ENCODE measurements at regions not wholly inside any gene's neighbourhood (a gene's known extent, or its start where the extent isn't known, plus 50 kb on each side); places are given as distances from the start of the nearest gene placed in this dataset.
"Not testable (repeated sequence)": the region's sequence is repeated elsewhere in the genome, so short reads cannot be mapped to it uniquely, and the experiment has no call there.

- H3K9ac ChIP-seq; H3K4me3 ChIP-seq (ENCODE audit: low read depth in 2 of 2, low read length in 1 of 2); POLR2A ChIA-PET; H4K20me1 ChIP-seq (ENCODE audit: insufficient read depth); H2AFZ ChIP-seq (ENCODE audit: low read depth); H3K9me3 ChIP-seq; CTCF ChIA-PET; H3K4me1 ChIP-seq (ENCODE audit: control insufficient read depth in 1 of 2, insufficient read depth in 2 of 2, low read depth in 1 of 2, low read length in 1 of 2); H3F3A ChIP-seq (replicated peaks; ENCODE audit: insufficient read depth); H3K9me2 ChIP-seq; H3K79me2 ChIP-seq (ENCODE audit: insufficient read depth); H3K27ac ChIP-seq (ENCODE audit: low read depth in 2 of 2, low read length in 1 of 2); H3K36me3 ChIP-seq (replicated peaks in 1 of 2; ENCODE audit: control insufficient read depth in 1 of 2, insufficient read depth in 2 of 2, low read length in 1 of 2); DNase-seq; H3K4me2 ChIP-seq; H3K27me3 ChIP-seq (ENCODE audit: insufficient read depth): not testable (repeated sequence)
- WGBS (ENCODE audit: low lambda C conversion rate): 25% methylated on average over 8 of the region's 8 CpGs
These were observed 106.1 kb downstream of the CHD1L start for GRCh38 chr1:147348592-147348991.

GRCh38 chr1:147349533-147349932, 107.0 kb downstream of the CHD1L start:
- 5% methylated on average over 1 of the region's 1 CpG for WGBS (ENCODE audit: low lambda C conversion rate)
- Histone ChIP-seq H3K4me3 (ENCODE audit: low read depth in 2 of 2, low read length in 1 of 2) (no peak overlapping the region), H3K9me3 (no peaks in the 10 kb centered on the region), H3F3A (replicated peaks; ENCODE audit: insufficient read depth) (no peaks in the 10 kb centered on the region), H3K9me2 (no peaks in the 10 kb centered on the region), H2AFZ (ENCODE audit: low read depth) (no peak overlapping the region), H3K9ac (no peak overlapping the region), H3K4me2 (no peak overlapping the region), H3K27ac (ENCODE audit: low read depth in 2 of 2, low read length in 1 of 2) (no peak overlapping the region), H3K36me3 (replicated peaks in 1 of 2; ENCODE audit: control insufficient read depth in 1 of 2, insufficient read depth in 2 of 2, low read length in 1 of 2) (no peaks in the 10 kb centered on the region), H4K20me1 (ENCODE audit: insufficient read depth) (no peaks in the 10 kb centered on the region), H3K27me3 (ENCODE audit: insufficient read depth) (no peaks in the 10 kb centered on the region; the same call in 1 of the 2 replicates), H3K4me1 (ENCODE audit: control insufficient read depth in 1 of 2, insufficient read depth in 2 of 2, low read depth in 1 of 2, low read length in 1 of 2) (no peaks in the 10 kb centered on the region), H3K79me2 (ENCODE audit: insufficient read depth) (no peaks in the 10 kb centered on the region)
- CTCF ChIA-PET: no interaction called here
- TF ChIP-seq IRF3 (IDR thresholded peaks at IDR 0.05; ENCODE audit: low read depth, low read length) (no peak), RAD21 (IDR thresholded peaks at IDR 0.05; ENCODE audit: low read length) (no peak), TCF12 (IDR thresholded peaks at IDR 0.05) (no peak), MEF2A (IDR thresholded peaks at IDR 0.05; ENCODE audit: borderline replicate concordance, low read depth) (no peak), RXRA (IDR thresholded peaks at IDR 0.05; ENCODE audit: borderline replicate concordance, low read depth) (no peak), SIN3A (IDR thresholded peaks at IDR 0.05; ENCODE audit: borderline replicate concordance, low read depth, low read length) (no peak), PBX3 (IDR thresholded peaks at IDR 0.05) (no peak), NFIC (IDR thresholded peaks at IDR 0.05; ENCODE audit: borderline replicate concordance) (no peak), GATA2 (CRISPR knock-in tag; IDR thresholded peaks at IDR 0.05) (no peak), MXI1 (IDR thresholded peaks at IDR 0.05; ENCODE audit: low read depth, low read length) (no peak)
- no peak for DNase-seq
- POLR2A ChIA-PET: no interaction called here

- Histone ChIP-seq H3K4me1 (ENCODE audit: control insufficient read depth in 1 of 2, insufficient read depth in 2 of 2, low read depth in 1 of 2, low read length in 1 of 2) (no peaks in the 10 kb centered on the region), H3K4me2 (no peak overlapping the region), H3K27ac (ENCODE audit: low read depth in 2 of 2, low read length in 1 of 2) (no peak overlapping the region), H4K20me1 (ENCODE audit: insufficient read depth) (no peaks in the 10 kb centered on the region), H3K9ac (no peak overlapping the region), H3K79me2 (ENCODE audit: insufficient read depth) (no peaks in the 10 kb centered on the region), H3K27me3 (ENCODE audit: insufficient read depth) (no peaks in the 10 kb centered on the region; the same call in 1 of the 2 replicates), H3K4me3 (ENCODE audit: low read depth in 2 of 2, low read length in 1 of 2) (no peak overlapping the region), H3K36me3 (replicated peaks in 1 of 2; ENCODE audit: control insufficient read depth in 1 of 2, insufficient read depth in 2 of 2, low read length in 1 of 2) (no peaks in the 10 kb centered on the region), H3K9me3 (no peaks in the 10 kb centered on the region), H2AFZ (ENCODE audit: low read depth) (no peak overlapping the region), H3F3A (replicated peaks; ENCODE audit: insufficient read depth) (no peaks in the 10 kb centered on the region), H3K9me2 (no peaks in the 10 kb centered on the region)
- no peak for TF ChIP-seq GABPA (IDR thresholded peaks at IDR 0.05; ENCODE audit: low read depth)
- no peak for TF ChIP-seq CTCF (IDR thresholded peaks at IDR 0.05)
- no peak for TF ChIP-seq SIN3A (IDR thresholded peaks at IDR 0.05; ENCODE audit: borderline replicate concordance, low read depth, low read length)
- TF ChIP-seq MEF2A (IDR thresholded peaks at IDR 0.05; ENCODE audit: borderline replicate concordance, low read depth): no peak
- no peak for TF ChIP-seq EP300 (IDR thresholded peaks at IDR 0.05; ENCODE audit: borderline replicate concordance in 1 of 2, low read depth in 1 of 2, low read length in 1 of 2)
- POLR2A ChIA-PET: no interaction called here
- CTCF ChIA-PET: interaction anchor here (1.2 kb wide), 2 partner anchors 78 to 111 kb away, joined by 3 read pairs; no protein-coding TSS in a partner anchor
- WGBS (ENCODE audit: low lambda C conversion rate): 2% methylated on average over 3 of the region's 3 CpGs
- no peak for DNase-seq
These were observed 108.8 kb downstream of the CHD1L start for GRCh38 chr1:147351140-147351835.

Data from SK-N-SH (cell line).